ENCODE measurements at regions not wholly inside any gene's neighbourhood (a gene's known extent, or its start where the extent isn't known, plus 50 kb on each side); places are given as distances from the start of the nearest gene placed in this dataset.
"Not testable (repeated sequence)": the region's sequence is repeated elsewhere in the genome, so short reads cannot be mapped to it uniquely, and the experiment has no call there.

GRCh38 chr4:106801386-106801785 lies 234.7 kb downstream of the DKK2 start:
- Histone ChIP-seq H3K36me3 (no peaks in the 10 kb centered on the region), H3K9me3 (no peaks in the 10 kb centered on the region), H3K27me3 (no peaks in the 10 kb centered on the region), H3K4me3 (no peak overlapping the region), H3K27ac (no peak overlapping the region), H3K4me1 (no peaks in the 10 kb centered on the region)
- no peak for DNase-seq (ENCODE audit: low spot score in 2 of 2)
- WGBS, result 79% methylated on average over 3 of the region's 3 CpGs
- TF ChIP-seq POLR2A (IDR thresholded peaks at IDR 0.05) (no peak), CTCF (IDR thresholded peaks at IDR 0.05) (no peak), POLR2AphosphoS5 (IDR thresholded peaks at IDR 0.05) (no peak), EP300 (IDR thresholded peaks at IDR 0.05) (no peak)

DNA sequence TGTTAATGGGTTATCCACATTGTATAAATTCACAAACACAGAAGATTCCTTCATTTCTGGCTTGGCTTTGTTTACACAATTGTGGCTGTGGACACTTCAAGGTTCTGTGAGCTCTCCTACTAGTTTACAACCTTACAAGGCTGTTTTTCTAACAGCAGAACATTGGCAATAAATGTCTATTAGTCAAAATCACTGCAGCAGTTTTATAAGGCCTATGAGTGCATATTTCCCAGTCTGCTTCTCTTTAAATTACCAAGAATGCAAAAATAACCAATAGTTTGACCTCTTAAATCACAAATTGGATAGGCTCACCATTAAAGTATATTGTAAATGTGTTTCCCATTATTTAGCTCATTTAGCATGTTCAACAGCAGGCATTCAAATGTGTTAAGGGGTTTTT lies 239.2 kb downstream of the DKK2 start:
- no peaks in the 10 kb centered on the region for H3K27me3 ChIP-seq
- H3K4me1 ChIP-seq, result no peaks in the 10 kb centered on the region
- H3K27ac ChIP-seq, result no peak overlapping the region
- TF ChIP-seq EP300 (IDR thresholded peaks at IDR 0.05) (no peak), CTCF (IDR thresholded peaks at IDR 0.05) (no peak), POLR2A (IDR thresholded peaks at IDR 0.05) (no peak)
- H3K4me3 ChIP-seq, result no peak overlapping the region
- DNase-seq (ENCODE audit: low spot score in 2 of 2), result no peak
- no peaks in the 10 kb centered on the region for H3K9me3 ChIP-seq
- no peaks in the 10 kb centered on the region for H3K36me3 ChIP-seq

- H3K27me3 ChIP-seq, result no peaks in the 10 kb centered on the region
- no peak overlapping the region for H3K27ac ChIP-seq
- no peak overlapping the region for H3K4me3 ChIP-seq
- no peak for TF ChIP-seq EP300 (IDR thresholded peaks at IDR 0.05)
- no peak for TF ChIP-seq POLR2AphosphoS5 (IDR thresholded peaks at IDR 0.05)
- TF ChIP-seq CTCF (IDR thresholded peaks at IDR 0.05), result no peak
- TF ChIP-seq POLR2A (IDR thresholded peaks at IDR 0.05), result no peak
- H3K4me1 ChIP-seq, result no peaks in the 10 kb centered on the region
- 47% methylated on average over 1 of the region's 1 CpG for WGBS
- no peaks in the 10 kb centered on the region for H3K9me3 ChIP-seq
- DNase-seq (ENCODE audit: low spot score in 2 of 2), result no peak
- no peaks in the 10 kb centered on the region for H3K36me3 ChIP-seq
These were observed 240.8 kb downstream of the DKK2 start for GRCh38 chr4:106795326-106795725.

DNA sequence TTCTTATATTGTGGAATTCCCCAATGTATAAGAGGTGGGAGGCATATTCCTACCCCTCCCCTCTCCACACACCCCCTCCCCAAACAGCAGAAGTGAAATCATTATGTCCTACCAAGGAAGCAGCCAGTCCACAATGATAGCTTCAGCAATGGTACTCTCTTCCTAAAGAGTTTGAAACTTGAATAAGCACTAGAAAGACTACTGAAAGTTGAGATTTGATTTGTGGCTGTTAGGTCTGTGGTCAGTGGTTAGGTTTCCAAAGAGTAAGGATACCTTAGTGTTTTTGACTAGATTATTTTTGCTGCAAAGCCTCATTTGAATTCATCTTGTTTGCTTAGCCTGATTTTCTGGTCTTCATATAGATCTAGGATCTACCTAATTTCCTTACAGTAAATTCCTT lies 242.2 kb downstream of the DKK2 start:
- Histone ChIP-seq H3K27me3 (no peaks in the 10 kb centered on the region), H3K9me3 (no peaks in the 10 kb centered on the region), H3K27ac (no peak overlapping the region), H3K4me1 (no peaks in the 10 kb centered on the region), H3K36me3 (no peaks in the 10 kb centered on the region), H3K4me3 (no peak overlapping the region)
- no peak for DNase-seq (ENCODE audit: low spot score in 2 of 2)
- TF ChIP-seq POLR2A (IDR thresholded peaks at IDR 0.05), result no peak
- TF ChIP-seq CTCF (IDR thresholded peaks at IDR 0.05), result no peak
- no peak for TF ChIP-seq EP300 (IDR thresholded peaks at IDR 0.05)
- TF ChIP-seq POLR2AphosphoS5 (IDR thresholded peaks at IDR 0.05), result no peak

- H3K27ac ChIP-seq, result no peak overlapping the region
- WGBS, result 57% methylated on average over 1 of the region's 1 CpG
- H3K27me3 ChIP-seq, result no peaks in the 10 kb centered on the region
- DNase-seq (ENCODE audit: low spot score in 2 of 2), result no peak
- H3K4me3 ChIP-seq, result no peak overlapping the region
- no peak for TF ChIP-seq POLR2AphosphoS5 (IDR thresholded peaks at IDR 0.05)
- no peak for TF ChIP-seq CTCF (IDR thresholded peaks at IDR 0.05)
- TF ChIP-seq POLR2A (IDR thresholded peaks at IDR 0.05), result no peak
- TF ChIP-seq EP300 (IDR thresholded peaks at IDR 0.05), result no peak
- H3K4me1 ChIP-seq, result no peaks in the 10 kb centered on the region
- no peaks in the 10 kb centered on the region for H3K9me3 ChIP-seq
- H3K36me3 ChIP-seq, result no peaks in the 10 kb centered on the region
These were observed 260.5 kb downstream of the DKK2 start for GRCh38 chr4:106775636-106776035.

DNA sequence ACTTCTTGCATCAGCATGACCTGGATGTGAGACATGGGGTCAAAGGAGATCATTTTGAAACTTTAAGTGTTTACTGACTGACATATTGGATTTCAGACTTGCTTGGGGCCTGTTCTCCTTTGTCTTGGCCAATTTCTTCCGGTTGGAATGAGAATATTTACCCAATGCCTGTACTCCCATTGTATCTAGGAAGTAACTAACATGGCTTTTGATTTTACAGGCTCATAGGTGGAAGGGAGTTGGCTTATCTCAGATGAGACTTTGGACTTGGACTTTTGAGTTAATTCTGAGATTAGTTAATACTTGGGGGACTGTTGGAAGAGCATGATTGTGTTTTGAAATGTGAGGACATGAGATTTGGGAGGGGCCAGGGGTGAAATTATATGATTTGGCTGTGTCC lies 262.1 kb downstream of the DKK2 start:
- 100% methylated on average over 1 of the region's 1 CpG for WGBS
- not testable (repeated sequence) for H3K27ac ChIP-seq, H3K9me3 ChIP-seq

More for the DNA sequence above, 262.1 kb downstream of the DKK2 start:
- H3K27me3 ChIP-seq; H3K36me3 ChIP-seq; H3K4me3 ChIP-seq; DNase-seq (ENCODE audit: low spot score in 2 of 2); H3K4me1 ChIP-seq: not testable (repeated sequence)

All from suprapubic skin (tissue), 4 donors.